PC-9 (cell line): ENCODE measurements at regions not wholly inside any gene's neighbourhood (a gene's known extent, or its start where the extent isn't known, plus 50 kb on each side); places are given as distances from the start of the nearest gene placed in this dataset.

ENCODE experiments used
- EZH2 ChIP-seq: fragments of 200-600 bp; sonication (generic); IDR thresholded peaks from 2 replicates; pipeline ENCODE4 v1.8.0; 2017; ENCODE audit warnings: antibody characterized with exemption, low read depth
- TF ChIP-seq, protein P1 (sequence below): fragments of 200-600 bp; sonication (generic); conservative IDR thresholded peaks from 2 replicates; pipeline ENCODE4 v1.6.1; 2017; ENCODE audit warnings: mixed run types, antibody characterized with exemption, mild to moderate bottlenecking, moderate library complexity

DNA sequence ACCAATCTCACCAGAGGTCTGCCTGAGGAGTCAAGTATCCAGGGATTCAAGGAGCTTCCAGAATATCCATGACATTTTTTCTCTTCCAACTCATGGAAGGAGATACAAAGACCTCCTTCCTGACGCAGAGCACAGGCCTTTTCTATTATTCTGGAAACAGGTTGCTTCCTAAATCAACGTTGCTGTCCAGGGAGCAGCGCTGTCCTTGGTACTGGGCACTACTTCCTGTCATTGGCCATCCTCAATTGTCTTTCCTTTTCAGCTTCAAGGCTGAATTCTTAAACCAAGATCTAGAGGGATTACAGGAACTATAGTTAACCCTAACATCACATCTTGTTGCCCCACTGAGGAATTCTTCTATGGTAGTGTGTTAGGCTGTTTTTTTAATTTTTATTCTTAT is 50.4 kb upstream of the TBC1D21 start:
- TF ChIP-seq, protein P1, sequence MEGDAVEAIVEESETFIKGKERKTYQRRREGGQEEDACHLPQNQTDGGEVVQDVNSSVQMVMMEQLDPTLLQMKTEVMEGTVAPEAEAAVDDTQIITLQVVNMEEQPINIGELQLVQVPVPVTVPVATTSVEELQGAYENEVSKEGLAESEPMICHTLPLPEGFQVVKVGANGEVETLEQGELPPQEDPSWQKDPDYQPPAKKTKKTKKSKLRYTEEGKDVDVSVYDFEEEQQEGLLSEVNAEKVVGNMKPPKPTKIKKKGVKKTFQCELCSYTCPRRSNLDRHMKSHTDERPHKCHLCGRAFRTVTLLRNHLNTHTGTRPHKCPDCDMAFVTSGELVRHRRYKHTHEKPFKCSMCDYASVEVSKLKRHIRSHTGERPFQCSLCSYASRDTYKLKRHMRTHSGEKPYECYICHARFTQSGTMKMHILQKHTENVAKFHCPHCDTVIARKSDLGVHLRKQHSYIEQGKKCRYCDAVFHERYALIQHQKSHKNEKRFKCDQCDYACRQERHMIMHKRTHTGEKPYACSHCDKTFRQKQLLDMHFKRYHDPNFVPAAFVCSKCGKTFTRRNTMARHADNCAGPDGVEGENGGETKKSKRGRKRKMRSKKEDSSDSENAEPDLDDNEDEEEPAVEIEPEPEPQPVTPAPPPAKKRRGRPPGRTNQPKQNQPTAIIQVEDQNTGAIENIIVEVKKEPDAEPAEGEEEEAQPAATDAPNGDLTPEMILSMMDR: no peak
- no peak for TF ChIP-seq EZH2
